Parathyroid adenoma (tissue), 2 donors: ENCODE measurements at regions not wholly inside any gene's neighbourhood (a gene's known extent, or its start where the extent isn't known, plus 50 kb on each side); places are given as distances from the start of the nearest gene placed in this dataset.

ENCODE experiments used
- H2AFZ ChIP-seq: fragments of 300-600 bp; sonication (generic); one replicate; pipeline ENCODE4 v1.7.0; 2017; ENCODE audit warnings: antibody characterized with exemption, mild to moderate bottlenecking
- H3K27ac ChIP-seq: fragments of 300-600 bp; sonication (generic); one replicate; pipeline ENCODE4 v1.7.0; 2017
- H3K27me3 ChIP-seq: fragments of 300-600 bp; sonication (generic); one replicate; pipeline ENCODE4 v1.7.0; 2017; ENCODE audit warnings: low read length; ENCODE audit not compliant: control insufficient read depth, insufficient read depth
- H3K36me3 ChIP-seq: fragments of 300-600 bp; sonication (generic); one replicate; pipeline ENCODE4 v1.7.0; 2017; ENCODE audit warnings: low read length; ENCODE audit not compliant: control insufficient read depth, insufficient read depth
- H3K4me1 ChIP-seq: fragments of 300-600 bp; sonication (generic); one replicate; pipeline ENCODE4 v1.7.0; 2017; ENCODE audit warnings: control low read depth
- H3K4me2 ChIP-seq: fragments of 300-600 bp; sonication (generic); one replicate; pipeline ENCODE4 v1.7.0; 2017; ENCODE audit warnings: low read length
- H3K4me3 ChIP-seq: fragments of 300-600 bp; sonication (generic); one replicate; pipeline ENCODE4 v1.7.0; 2017; ENCODE audit warnings: low read depth, low read length
- H3K79me2 ChIP-seq: fragments of 300-600 bp; sonication (generic); one replicate; pipeline ENCODE4 v1.7.0; 2017; ENCODE audit warnings: control low read depth
- H3K9ac ChIP-seq: fragments of 300-600 bp; sonication (generic); one replicate; pipeline ENCODE4 v1.7.0; 2017; ENCODE audit warnings: mild to moderate bottlenecking
- H3K9me3 ChIP-seq: fragments of 300-600 bp; sonication (generic); one replicate; pipeline ENCODE4 v1.7.0; 2017; ENCODE audit warnings: low read length; ENCODE audit not compliant: control insufficient read depth
- TF ChIP-seq, protein P1 (sequence below): fragments of 300-600 bp; sonication (generic); IDR thresholded peaks from one replicate; pipeline ENCODE4 v1.7.0; 2017; ENCODE audit warnings: antibody characterized with exemption, mild to moderate bottlenecking
- donor health status: primary hyperparathyroidism.

- no peak overlapping the region for H3K27ac ChIP-seq
- no peak overlapping the region for H3K9ac ChIP-seq
- no peaks in the 10 kb centered on the region for H3K36me3 ChIP-seq
- H2AFZ ChIP-seq, result no peak overlapping the region
- H3K4me3 ChIP-seq, result no peak overlapping the region
- no peaks in the 10 kb centered on the region for H3K4me1 ChIP-seq
- TF ChIP-seq, protein P1, sequence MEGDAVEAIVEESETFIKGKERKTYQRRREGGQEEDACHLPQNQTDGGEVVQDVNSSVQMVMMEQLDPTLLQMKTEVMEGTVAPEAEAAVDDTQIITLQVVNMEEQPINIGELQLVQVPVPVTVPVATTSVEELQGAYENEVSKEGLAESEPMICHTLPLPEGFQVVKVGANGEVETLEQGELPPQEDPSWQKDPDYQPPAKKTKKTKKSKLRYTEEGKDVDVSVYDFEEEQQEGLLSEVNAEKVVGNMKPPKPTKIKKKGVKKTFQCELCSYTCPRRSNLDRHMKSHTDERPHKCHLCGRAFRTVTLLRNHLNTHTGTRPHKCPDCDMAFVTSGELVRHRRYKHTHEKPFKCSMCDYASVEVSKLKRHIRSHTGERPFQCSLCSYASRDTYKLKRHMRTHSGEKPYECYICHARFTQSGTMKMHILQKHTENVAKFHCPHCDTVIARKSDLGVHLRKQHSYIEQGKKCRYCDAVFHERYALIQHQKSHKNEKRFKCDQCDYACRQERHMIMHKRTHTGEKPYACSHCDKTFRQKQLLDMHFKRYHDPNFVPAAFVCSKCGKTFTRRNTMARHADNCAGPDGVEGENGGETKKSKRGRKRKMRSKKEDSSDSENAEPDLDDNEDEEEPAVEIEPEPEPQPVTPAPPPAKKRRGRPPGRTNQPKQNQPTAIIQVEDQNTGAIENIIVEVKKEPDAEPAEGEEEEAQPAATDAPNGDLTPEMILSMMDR, result no peak
- no peaks in the 10 kb centered on the region for H3K27me3 ChIP-seq
- no peak overlapping the region for H3K4me2 ChIP-seq
- H3K9me3 ChIP-seq, result no peaks in the 10 kb centered on the region
- H3K79me2 ChIP-seq, result no peaks in the 10 kb centered on the region
Measured at GRCh38 chr5:107321906-107322305, 348.8 kb downstream of the EFNA5 start.

DNA sequence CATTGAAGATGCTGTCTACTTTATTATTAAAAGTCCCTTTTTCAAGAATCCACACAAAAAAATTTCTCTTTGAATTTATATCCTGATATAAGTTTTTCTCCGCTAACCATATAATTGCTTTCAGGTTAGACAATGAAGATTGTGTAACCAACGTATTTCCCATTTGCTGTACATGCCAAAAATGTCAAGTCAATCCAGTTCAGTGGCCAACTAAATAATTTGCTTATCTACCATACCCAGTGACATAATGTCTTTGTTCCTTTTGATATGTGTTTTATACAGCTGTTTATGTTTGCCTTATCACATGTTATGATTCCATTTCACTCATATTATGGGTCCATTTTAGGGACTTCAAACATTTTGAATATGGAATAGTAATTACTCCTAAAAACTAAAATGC is 349.9 kb downstream of the EFNA5 start:
- TF ChIP-seq, protein P1, result no peak
- Histone ChIP-seq H3K4me2 (no peak overlapping the region), H3K27me3 (no peaks in the 10 kb centered on the region), H3K9me3 (no peaks in the 10 kb centered on the region), H3K4me1 (no peaks in the 10 kb centered on the region), H3K36me3 (no peaks in the 10 kb centered on the region), H3K79me2 (no peaks in the 10 kb centered on the region), H3K9ac (no peak overlapping the region), H3K27ac (no peak overlapping the region), H3K4me3 (no peak overlapping the region), H2AFZ (no peak overlapping the region)

DNA sequence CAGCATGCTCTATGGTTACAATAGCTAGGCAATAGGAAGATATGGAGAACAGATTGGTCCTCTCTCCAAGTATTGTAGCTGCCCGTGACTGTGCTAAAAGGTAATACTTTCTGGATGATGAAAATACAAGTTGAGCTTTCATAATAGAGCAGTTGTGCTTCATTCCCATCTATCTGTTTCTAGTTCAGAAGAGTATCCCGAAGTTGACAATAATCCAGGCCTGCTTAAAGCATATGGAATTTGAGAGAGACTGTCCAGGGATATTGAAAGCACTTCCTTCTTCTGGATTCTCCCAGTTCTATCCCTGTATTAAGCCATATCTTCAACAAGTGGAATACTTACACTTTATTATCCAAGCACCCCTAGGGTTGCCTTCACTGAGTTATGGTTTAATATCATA is 350.4 kb downstream of the EFNA5 start:
- Histone ChIP-seq H3K4me1 (no peaks in the 10 kb centered on the region), H3K9me3 (no peaks in the 10 kb centered on the region), H3K9ac (no peak overlapping the region), H2AFZ (no peak overlapping the region), H3K4me2 (no peak overlapping the region), H3K27ac (no peak overlapping the region), H3K4me3 (no peak overlapping the region), H3K36me3 (no peaks in the 10 kb centered on the region), H3K27me3 (no peaks in the 10 kb centered on the region), H3K79me2 (no peaks in the 10 kb centered on the region)
- TF ChIP-seq, protein P1, result no peak

- TF ChIP-seq, protein P1, result no peak
- Histone ChIP-seq H3K4me2 (no peak overlapping the region), H3K79me2 (no peaks in the 10 kb centered on the region)
Measured at GRCh38 chr5:107319901-107320300, 350.8 kb downstream of the EFNA5 start.

DNA sequence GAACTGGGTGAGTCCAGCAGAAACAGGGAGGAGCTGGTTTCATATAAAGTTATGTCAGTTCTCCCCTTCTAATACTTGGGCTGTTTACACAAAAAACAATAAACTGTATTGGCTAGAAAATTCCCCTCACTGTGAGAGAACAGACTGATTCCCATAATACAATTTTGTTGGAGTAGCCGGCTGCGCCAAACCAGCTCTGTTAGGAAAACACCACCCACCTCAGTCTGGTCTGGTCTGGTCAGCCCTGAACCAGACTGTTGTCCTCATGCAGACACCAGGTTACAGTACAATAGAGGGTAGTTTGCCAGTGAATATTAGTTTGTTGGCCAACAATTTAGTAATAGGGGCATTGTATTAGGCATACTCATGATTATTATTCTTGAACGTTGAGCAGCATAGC is 356.4 kb downstream of the EFNA5 start:
- Histone ChIP-seq H3K36me3 (no peaks in the 10 kb centered on the region), H3K27ac (no peak overlapping the region), H3K27me3 (no peaks in the 10 kb centered on the region), H3K4me2 (no peak overlapping the region), H2AFZ (no peak overlapping the region), H3K4me3 (no peak overlapping the region), H3K4me1 (no peaks in the 10 kb centered on the region), H3K79me2 (no peaks in the 10 kb centered on the region), H3K9ac (no peak overlapping the region), H3K9me3 (no peaks in the 10 kb centered on the region)
- TF ChIP-seq, protein P1, result no peak

More at GRCh38 chr5:107319901-107320300, 350.8 kb downstream of the EFNA5 start:
- no peaks in the 10 kb centered on the region for H3K9me3 ChIP-seq
- no peak overlapping the region for H3K4me3 ChIP-seq
- H2AFZ ChIP-seq, result no peak overlapping the region
- no peak overlapping the region for H3K27ac ChIP-seq
- no peaks in the 10 kb centered on the region for H3K27me3 ChIP-seq
- no peaks in the 10 kb centered on the region for H3K36me3 ChIP-seq
- no peaks in the 10 kb centered on the region for H3K4me1 ChIP-seq
- H3K9ac ChIP-seq, result no peak overlapping the region
